HG02938 (cell line): ENCODE measurements at regions not wholly inside any gene's neighbourhood (a gene's known extent, or its start where the extent isn't known, plus 50 kb on each side); places are given as distances from the start of the nearest gene placed in this dataset.

Source experiments
- ATAC-seq: cut with Tn5 transposase; IDR thresholded peaks from one replicate; pipeline ENCODE4 v1.9.1; 2021; ENCODE audit warnings: mild to moderate bottlenecking, moderate library complexity; ENCODE audit not compliant: unreplicated experiment

GRCh38 chr7:46205478-46205877 lies 284.4 kb upstream of the IGFBP3 start:
- no peak for ATAC-seq

GRCh38 chr7:46203926-46204325 lies 282.9 kb upstream of the IGFBP3 start:
- ATAC-seq = no peak

- no peak for ATAC-seq
These were observed 281.3 kb upstream of the IGFBP3 start for GRCh38 chr7:46202379-46202778.

GRCh38 chr7:46201961-46202360 lies 280.9 kb upstream of the IGFBP3 start:
- ATAC-seq = no peak

- ATAC-seq = no peak
These were observed 277.6 kb upstream of the IGFBP3 start for GRCh38 chr7:46198701-46199100.

- no peak for ATAC-seq
These were observed 276.9 kb upstream of the IGFBP3 start for GRCh38 chr7:46197785-46198540.

GRCh38 chr7:46195934-46196333 lies 274.9 kb upstream of the IGFBP3 start:
- no peak for ATAC-seq

GRCh38 chr7:46192271-46192670 lies 271.2 kb upstream of the IGFBP3 start:
- no peak for ATAC-seq

- ATAC-seq = no peak
These were observed 270.7 kb upstream of the IGFBP3 start for GRCh38 chr7:46191776-46192175.

GRCh38 chr7:46191296-46191695 lies 270.2 kb upstream of the IGFBP3 start:
- no peak for ATAC-seq

GRCh38 chr7:46189255-46189790 lies 268.3 kb upstream of the IGFBP3 start:
- no peak for ATAC-seq

- no peak for ATAC-seq
These were observed 265.1 kb upstream of the IGFBP3 start for GRCh38 chr7:46186131-46186530.

GRCh38 chr7:46179061-46179610 lies 258.1 kb upstream of the IGFBP3 start:
- ATAC-seq = no peak

GRCh38 chr7:46178661-46179060 lies 257.6 kb upstream of the IGFBP3 start:
- no peak for ATAC-seq

GRCh38 chr7:46177821-46178220 lies 256.7 kb upstream of the IGFBP3 start:
- ATAC-seq = no peak

GRCh38 chr7:46175221-46175620 lies 254.1 kb upstream of the IGFBP3 start:
- no peak for ATAC-seq

GRCh38 chr7:46174196-46174580 lies 253.1 kb upstream of the IGFBP3 start:
- no peak for ATAC-seq

- no peak for ATAC-seq
These were observed 252.6 kb upstream of the IGFBP3 start for GRCh38 chr7:46173476-46174195.

GRCh38 chr7:46170792-46171191 lies 249.7 kb upstream of the IGFBP3 start:
- ATAC-seq = no peak

GRCh38 chr7:46170021-46170420 lies 248.9 kb upstream of the IGFBP3 start:
- ATAC-seq = no peak

- no peak for ATAC-seq
These were observed 248.3 kb upstream of the IGFBP3 start for GRCh38 chr7:46169384-46169755.
